ENCODE measurements at regions not wholly inside any gene's neighbourhood (a gene's known extent, or its start where the extent isn't known, plus 50 kb on each side); places are given as distances from the start of the nearest gene placed in this dataset.

DNA sequence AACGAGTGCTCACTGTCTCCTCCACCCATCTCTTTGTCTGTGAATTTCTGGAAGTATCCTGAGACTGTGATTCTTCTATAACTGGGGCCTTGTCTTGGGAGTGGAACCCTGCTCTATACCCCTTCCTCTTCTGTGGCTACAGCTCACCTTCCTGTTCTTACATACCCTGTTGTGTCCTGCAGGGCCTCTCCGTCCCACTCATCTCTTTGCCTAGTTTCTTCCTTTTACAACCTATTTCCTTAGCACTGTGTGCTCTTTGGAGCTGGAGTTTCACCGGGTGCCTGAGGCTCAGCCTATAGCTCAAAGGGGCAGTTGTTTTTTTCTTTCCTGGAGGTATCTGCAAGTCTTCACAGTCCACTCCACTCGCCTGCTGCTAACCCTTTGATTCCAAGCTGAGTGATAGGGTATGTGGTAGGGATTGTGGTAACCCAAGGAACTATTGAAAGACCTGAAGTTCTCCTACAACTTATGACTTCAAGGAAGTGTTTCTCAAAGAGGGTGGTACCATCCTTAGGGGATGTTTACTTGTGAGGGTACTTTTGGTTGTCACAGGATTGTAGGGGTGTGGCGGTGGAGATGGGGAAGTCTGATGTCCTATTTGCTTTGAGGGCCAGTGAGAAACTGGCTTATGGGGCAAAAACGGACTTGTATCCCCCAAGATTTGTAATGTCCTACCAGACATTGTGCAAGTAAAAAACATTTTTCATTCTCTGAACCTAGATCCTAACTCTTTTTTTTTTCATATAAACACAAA is 66.6 kb upstream of the ARL8B start:
- intact Hi-C loops (cut with DNase I; ENCODE audit: low total_unique reads): no loop called here
- DNase-seq (ENCODE audit: low spot score in 2 of 2): peak in 1 of 2 donors; percentile 52
- H3K4me3 ChIP-seq (ENCODE audit: low read depth, poor library complexity, severe bottlenecking): no peak overlapping the region
- WGBS, 2 donors: 78 to 82% methylated on average over 6 of the region's 6 CpGs
- TF ChIP-seq, protein P1, sequence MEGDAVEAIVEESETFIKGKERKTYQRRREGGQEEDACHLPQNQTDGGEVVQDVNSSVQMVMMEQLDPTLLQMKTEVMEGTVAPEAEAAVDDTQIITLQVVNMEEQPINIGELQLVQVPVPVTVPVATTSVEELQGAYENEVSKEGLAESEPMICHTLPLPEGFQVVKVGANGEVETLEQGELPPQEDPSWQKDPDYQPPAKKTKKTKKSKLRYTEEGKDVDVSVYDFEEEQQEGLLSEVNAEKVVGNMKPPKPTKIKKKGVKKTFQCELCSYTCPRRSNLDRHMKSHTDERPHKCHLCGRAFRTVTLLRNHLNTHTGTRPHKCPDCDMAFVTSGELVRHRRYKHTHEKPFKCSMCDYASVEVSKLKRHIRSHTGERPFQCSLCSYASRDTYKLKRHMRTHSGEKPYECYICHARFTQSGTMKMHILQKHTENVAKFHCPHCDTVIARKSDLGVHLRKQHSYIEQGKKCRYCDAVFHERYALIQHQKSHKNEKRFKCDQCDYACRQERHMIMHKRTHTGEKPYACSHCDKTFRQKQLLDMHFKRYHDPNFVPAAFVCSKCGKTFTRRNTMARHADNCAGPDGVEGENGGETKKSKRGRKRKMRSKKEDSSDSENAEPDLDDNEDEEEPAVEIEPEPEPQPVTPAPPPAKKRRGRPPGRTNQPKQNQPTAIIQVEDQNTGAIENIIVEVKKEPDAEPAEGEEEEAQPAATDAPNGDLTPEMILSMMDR (IDR thresholded peaks at IDR 0.05): no peak
- no peak for TF ChIP-seq POLR2A (IDR thresholded peaks at IDR 0.05)

GRCh38 chr3:5056111-5056391 is 66.0 kb upstream of the ARL8B start:
- TF ChIP-seq, protein P1 (IDR thresholded peaks at IDR 0.05): no peak
- no peak for TF ChIP-seq POLR2A (IDR thresholded peaks at IDR 0.05)
- peak in 1 of 2 donors; percentile 43 for DNase-seq (ENCODE audit: low spot score in 2 of 2)
- no peak overlapping the region for H3K4me3 ChIP-seq (ENCODE audit: low read depth, poor library complexity, severe bottlenecking)
- WGBS, 2 donors: 81 to 86% methylated on average over 3 of the region's 3 CpGs
- intact Hi-C loops (cut with DNase I; ENCODE audit: low total_unique reads): no loop called here

DNA sequence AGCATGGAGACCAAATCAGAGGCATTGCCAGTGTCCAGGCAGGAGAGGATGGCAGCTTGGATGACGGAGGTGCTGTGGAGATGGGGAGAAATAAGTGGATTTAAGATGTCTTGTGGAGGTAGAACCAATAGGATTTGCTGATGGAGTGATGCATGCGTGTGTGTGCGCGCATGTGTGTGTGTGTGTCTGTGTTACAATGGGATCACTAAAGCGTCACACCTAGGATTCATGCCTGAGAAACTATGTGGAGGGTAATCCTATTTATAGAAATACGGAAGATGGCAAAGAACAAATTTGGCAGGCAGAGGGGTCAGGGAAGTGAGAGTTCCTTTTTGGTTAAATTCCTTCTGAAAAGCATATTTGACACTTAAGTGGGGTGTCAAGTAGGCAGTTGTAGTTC is 64.8 kb upstream of the ARL8B start:
- no peak for TF ChIP-seq POLR2A (IDR thresholded peaks at IDR 0.05)
- TF ChIP-seq, protein P1 (IDR thresholded peaks at IDR 0.05): no peak
- DNase-seq (ENCODE audit: low spot score in 2 of 2): peak in 1 of 2 donors; percentile 62
- intact Hi-C loops (cut with DNase I; ENCODE audit: low total_unique reads): no loop called here
- H3K4me3 ChIP-seq (ENCODE audit: low read depth, poor library complexity, severe bottlenecking): no peak overlapping the region
- 76 to 77% methylated on average over 6 of the region's 6 CpGs for WGBS, 2 donors

GRCh38 chr3:5057857-5058324 is 64.2 kb upstream of the ARL8B start:
- no peak overlapping the region for H3K4me3 ChIP-seq (ENCODE audit: low read depth, poor library complexity, severe bottlenecking)
- WGBS, 2 donors: 27 to 31% methylated on average over 7 of the region's 7 CpGs
- TF ChIP-seq, protein P1 (IDR thresholded peaks at IDR 0.05): peak in 1 of 3 donors; percentile 16
- TF ChIP-seq POLR2A (IDR thresholded peaks at IDR 0.05): no peak
- intact Hi-C loops (cut with DNase I; ENCODE audit: low total_unique reads): no loop called here
- DNase-seq (ENCODE audit: low spot score in 2 of 2): peak; percentile 88 to 95

GRCh38 chr3:5058471-5058951 is 63.6 kb upstream of the ARL8B start:
- TF ChIP-seq, protein P1 (IDR thresholded peaks at IDR 0.05): no peak
- no peak for TF ChIP-seq POLR2A (IDR thresholded peaks at IDR 0.05)
- intact Hi-C loops (cut with DNase I; ENCODE audit: low total_unique reads): no loop called here
- H3K4me3 ChIP-seq (ENCODE audit: low read depth, poor library complexity, severe bottlenecking): no peak overlapping the region
- DNase-seq (ENCODE audit: low spot score in 2 of 2): no peak

DNA sequence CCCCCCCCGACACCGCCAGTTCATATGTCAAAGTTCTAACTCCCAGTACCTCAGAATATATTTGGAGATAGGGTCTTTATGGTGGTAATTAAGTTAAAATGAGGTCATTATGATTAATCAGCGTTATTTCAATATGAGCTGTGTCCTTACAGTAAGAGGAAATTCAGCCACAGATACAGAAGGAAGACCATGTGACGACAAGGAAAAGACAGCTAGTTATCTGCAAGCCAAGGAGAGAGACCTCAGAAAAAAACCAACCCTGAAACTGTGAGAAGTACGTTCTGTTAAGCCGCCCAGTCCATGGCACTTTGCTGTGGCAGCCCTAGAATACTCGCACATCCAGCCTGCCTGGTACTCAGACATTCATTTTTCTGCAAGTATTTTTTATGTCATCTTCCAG is 62.3 kb upstream of the ARL8B start:
- TF ChIP-seq, protein P1 (IDR thresholded peaks at IDR 0.05): no peak
- TF ChIP-seq POLR2A (IDR thresholded peaks at IDR 0.05): no peak
- DNase-seq (ENCODE audit: low spot score in 2 of 2): peak in 1 of 2 donors; percentile 8
- intact Hi-C loops (cut with DNase I; ENCODE audit: low total_unique reads): loop anchor here (10.0 kb wide), 1 partner anchor 355 kb away; no protein-coding TSS in a partner anchor
- 85 to 88% methylated on average over 7 of the region's 7 CpGs for WGBS, 2 donors
- no peak overlapping the region for H3K4me3 ChIP-seq (ENCODE audit: low read depth, poor library complexity, severe bottlenecking)

Measured in lower leg skin (tissue), 4 donors.